GF-D8 (cell line): ENCODE measurements at regions not wholly inside any gene's neighbourhood (a gene's known extent, or its start where the extent isn't known, plus 50 kb on each side); places are given as distances from the start of the nearest gene placed in this dataset.

Experiments used
- DNase-seq: peaks from one replicate; lab custom pipeline; 2025; lab: John Stamatoyannopoulos, UW

DNA sequence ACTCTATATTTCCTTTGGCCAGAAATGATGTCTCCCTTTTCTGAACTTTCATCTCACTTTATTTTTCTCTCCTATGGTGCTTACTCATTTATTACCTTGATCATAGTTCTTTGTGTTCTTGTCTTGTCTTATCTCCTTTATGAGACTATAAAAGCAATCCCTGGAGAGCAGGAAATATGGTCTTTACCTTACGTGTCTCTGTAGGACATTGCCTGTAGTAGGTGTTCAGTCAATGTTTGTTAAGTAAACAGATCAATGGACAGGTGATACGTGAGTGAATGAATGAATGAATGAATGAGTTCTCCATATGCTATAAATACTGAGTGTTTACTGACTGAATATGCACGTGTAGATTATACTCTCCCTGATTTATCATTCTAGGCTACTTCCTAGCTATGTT is 193.7 kb upstream of the HMGA2 start:
- DNase-seq = no peak

DNA sequence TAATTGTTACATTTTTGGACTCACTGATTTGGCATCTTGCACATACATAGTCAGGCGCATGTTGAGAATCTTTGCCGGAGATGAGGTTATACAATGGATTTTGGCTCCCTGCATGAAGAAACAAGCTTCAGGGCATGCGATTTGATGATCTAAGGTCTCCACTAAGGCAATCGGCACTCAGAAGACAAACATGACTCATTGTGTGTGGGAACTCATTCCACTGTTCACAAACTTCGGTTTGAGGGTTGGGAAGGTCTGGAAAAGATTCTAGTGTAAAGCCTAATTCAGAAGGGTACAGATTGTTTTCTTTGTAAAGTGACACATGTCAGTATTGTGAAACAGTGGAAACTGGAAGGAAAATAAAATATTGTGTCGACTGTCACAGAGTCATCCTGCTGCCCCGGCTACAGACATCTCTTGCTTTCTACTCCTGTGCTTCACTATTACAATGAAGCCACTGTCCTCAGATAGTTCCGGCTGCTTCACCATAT is 192.6 kb upstream of the HMGA2 start:
- DNase-seq = no peak

DNA sequence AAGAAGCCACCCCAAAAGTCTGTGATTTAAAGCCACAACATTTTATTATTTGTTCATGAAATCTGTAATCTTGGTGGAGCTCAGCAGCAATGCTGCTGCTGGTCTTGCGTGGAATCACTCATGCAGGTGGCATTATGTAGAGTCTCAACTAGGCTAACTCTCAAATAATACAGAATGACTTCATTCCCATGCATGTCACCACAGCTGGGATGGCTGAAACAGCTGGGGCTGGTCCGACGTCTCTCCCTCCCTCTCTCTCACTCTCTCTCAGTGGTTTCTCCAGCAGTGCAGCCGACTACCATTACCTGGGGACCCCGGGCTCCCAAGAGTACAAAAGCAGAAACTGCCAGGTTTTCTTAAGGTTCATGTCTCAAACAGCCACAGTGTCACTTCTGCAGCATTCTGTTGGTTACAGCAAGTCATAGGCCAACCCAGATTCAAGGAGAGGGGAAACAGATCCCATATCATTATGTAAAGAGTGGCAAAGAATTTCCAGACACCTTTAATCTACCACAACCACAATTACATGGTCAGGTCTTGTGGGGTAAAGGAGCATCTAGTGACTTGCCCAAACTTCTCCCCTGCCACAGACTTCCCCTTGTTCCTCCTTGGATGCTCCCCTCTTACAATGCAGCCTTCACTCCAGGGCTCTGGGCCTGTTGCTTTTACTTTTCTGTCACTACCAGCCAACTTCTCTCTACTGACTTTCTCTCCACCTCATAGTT is 192.0 kb upstream of the HMGA2 start:
- DNase-seq = no peak

DNA sequence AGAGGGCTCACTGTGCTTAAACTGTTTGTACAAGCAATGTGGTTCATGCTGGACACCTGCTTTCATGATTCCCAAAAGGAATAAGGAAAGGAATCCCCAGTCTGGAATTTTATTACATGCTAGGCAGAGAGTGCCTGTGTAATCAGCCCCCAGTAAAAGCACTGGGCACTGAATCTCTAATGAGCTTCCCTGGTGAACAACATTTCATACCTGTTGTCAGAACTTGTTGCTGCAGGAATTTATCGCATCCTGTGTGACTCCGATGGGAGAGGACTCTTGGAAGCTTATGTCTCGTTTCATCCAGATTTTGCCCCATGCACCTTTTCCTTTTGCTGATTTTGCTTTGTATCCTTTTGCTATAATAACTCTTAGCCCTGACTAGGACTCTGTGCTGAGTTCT is 190.2 kb upstream of the HMGA2 start:
- no peak for DNase-seq

DNA sequence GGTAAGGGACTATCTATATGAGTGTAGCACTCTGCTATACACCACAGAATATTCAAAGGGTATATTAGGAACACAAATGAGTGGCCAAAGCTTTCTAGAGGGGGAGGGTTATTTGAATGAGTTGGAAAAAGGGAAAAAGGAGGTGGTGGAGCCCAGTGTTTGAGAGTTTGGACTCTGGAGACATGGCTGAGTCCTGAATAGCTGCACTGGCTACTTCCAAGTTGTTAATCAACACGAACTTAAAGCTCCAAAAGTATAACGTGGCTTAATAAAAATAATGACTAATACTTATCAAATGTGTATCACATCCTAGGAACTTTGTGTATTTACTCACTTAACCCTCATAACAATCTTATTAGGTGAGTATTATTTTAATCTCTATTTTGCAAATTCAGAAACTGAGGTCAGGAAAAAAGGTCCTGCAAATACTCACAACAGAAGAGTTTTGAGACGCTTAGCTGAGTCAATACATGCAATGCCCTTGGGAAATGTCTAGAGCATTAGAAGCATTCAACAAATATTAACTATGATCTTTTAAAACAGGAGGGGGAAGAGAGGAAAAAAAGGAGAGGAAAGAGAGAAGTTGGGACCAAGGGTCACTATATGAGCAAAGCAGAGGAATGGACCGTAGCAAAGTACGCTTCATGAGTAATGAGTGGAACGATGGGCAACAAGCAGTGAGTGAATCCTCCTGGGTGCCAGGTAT is 189.5 kb upstream of the HMGA2 start:
- no peak for DNase-seq

DNA sequence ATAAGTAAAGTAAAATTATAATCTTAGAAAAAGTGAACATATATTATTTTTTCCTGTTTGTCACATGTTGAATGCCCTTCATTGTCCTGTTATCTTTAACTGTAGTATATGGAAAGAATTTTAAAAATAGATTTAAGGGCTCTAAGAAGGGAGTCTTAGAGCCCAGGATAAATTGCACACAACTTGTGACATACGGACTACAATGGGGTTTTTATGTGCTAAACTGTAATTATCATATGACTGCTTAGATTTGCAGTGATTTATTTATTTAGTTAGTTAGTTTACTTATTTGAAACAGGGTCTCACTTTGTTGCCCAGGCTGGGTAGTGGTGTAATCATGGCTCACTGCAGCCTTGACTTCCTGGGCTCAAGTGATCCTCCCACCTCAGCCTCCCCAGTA is 187.8 kb upstream of the HMGA2 start:
- no peak for DNase-seq

DNA sequence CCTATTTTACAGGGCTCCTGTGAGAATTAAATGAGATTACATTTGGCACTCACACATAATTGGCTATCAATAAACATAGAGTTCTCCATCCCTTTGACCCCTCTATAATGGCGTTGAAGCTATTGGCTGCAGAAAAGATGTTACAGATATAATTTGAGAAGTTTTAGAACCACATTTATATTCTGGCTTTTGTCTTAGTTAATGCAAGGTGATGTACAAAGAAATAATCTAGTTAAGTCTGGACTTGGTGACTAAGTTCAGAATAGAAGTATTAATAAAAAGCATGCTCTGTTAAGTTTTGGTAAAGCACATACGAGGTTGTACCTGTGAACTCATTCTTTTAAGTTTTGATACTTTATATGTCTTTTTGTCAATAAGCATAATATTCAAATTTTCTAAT is 187.1 kb upstream of the HMGA2 start:
- no peak for DNase-seq

DNA sequence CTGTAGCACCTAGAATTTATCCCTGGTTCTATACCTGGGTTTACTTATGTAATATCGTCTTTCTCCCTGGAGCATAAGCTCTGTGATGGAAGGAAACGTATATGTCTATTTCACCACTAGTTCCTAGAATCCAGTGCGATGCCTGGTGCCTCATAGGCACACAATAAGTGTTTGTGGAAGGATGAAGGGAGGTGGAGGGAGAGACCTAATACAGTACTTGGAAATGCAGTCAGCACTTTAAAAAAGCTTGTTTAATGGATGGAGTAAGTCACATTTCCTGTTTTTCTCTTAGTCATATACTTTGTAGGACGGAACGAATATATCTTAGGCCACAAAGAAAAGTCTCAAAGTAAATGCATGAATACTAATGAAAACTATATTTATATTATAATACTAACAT is 186.5 kb upstream of the HMGA2 start:
- DNase-seq = no peak

DNA sequence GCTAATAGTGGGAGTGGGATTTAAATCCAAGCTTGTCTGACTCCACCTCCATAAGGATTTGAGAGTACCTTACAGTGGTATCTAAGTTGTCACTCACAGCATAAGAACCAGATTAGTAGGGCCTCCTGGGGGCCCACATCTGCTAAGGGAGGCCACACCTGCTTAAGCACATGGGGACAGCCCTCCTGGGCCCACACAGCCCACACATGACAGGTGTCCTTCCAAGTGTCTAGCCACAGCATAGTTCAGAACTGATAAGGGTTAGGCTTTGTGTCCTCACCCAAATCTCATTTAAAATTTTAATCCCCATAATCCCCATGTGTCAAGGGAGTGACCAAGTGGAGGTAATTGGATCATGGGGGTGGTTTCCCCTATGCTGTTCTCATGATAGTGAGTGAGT is 186.0 kb upstream of the HMGA2 start:
- no peak for DNase-seq

DNA sequence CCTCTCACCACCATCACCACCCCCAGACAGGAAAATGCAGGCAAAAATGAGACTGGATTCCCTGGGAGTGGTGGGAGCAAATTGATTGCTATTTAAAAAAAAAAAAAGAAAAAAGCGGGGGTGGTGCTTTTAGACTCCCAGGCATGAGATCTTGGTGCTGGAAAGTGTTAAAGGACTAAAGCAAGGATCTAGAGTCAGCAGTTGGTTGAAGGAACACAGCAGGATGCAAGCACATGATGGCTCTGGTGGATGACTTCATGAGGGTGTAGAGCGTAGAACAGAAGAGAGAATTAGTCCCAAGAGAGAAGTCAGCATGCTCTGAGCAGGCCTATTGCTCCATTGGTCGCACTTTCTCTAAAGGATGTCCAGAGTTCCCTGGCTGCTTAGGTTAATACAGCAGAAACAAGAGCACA is 183.8 kb upstream of the HMGA2 start:
- DNase-seq = no peak

DNA sequence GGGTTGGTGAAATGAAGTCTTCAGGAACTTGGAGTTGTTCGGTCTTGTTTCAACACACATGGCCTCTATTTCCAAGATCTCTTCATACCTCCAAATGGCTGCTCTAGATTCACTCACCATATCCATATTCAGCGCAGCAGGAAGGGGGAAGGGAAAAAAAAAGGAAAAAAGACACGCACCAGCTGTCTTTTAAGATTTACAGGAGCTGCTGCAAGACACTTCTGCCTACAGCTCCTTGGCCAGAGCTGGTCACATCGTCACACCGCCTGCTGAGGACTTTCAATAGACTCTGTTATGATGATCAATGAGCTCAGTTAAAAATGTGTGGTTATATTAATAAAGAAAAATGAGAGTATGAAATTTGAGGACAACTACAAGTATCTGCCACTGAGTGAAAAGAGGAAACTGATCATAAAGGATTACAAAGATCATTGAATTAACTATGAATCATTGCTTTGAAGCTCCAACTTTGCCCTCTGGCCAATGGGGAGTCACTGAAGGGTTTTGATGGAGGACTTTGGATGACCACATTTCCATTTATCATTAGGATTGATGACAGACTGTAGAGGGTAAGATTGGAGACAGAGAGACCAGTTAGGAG is 182.1 kb upstream of the HMGA2 start:
- no peak for DNase-seq

DNA sequence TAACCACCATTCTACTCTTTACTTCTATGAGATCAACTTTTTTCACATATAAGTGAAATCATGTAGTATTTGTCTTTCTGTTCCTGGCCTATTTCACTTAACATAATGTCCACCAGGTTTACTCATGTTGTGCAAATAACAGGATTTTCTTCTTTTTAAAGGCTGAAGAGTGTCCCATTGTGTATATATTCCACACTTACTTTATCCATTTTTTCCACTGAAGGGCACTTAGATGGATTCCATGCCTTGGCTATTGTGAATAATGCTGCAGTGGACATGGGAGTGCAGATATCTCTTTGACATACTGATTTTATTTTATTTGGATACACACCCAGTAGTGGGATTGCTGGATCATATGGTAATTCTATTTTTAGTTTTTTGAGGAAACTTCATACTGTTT is 181.1 kb upstream of the HMGA2 start:
- no peak for DNase-seq

DNA sequence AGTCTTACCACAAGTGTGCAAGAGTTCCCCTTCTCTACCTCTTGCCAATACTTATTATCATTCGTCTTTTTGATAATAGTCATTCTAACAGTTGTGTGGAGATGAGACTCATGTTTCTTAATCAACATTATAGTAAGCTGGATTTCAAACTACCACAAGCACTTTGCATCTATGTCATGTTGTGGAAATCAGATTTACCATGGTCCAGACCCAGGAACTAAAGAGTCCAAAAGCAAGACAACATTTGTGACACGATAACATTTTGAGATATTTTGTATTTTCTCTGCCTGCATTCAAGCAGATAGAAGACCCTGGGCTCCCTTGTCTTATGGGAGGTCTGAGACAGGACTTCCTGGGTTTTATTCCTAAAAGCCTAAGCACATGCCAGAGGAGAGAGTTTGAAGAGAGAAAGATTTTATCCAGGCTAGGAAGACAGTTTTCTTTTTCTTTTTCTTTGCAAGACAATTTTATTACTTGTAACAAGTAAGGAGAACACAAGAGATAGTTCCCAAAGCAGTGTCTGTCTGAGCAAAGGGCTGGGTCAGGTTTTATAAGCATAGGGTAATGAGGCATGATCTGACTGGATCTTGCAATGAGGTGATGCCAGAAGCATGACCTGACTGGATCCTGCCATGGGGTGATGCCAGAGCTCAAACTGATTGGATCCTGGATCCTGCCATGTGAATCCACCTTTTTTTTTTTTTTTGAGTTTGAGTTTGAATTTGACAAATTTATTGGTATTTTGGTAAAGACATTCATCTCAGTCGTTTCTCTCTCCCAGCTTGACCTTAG is 180.5 kb upstream of the HMGA2 start:
- no peak for DNase-seq

DNA sequence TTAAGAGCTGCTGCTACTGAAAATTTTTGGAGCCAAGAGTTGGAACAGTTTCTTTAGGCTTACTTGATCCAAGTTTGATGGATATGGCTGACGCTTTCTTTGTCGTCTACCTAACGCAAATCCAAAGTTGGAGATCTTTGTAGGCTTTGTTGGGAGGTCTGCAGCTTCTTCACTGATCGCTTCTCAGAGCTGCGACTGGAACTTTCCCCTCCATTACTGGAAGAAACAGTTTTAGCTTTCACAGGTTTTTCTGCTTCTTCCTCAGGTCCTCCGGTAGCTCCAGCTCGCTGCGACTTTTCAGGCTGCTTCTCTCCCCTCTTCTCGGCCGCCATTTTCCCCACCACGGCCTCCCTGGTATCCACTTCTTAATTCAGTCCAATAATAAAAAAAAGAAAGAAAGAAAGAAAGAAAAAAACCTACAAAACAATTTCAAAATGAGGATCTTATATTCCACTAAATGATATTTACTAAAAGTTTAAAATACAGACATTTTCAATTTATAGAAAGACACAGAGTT is 178.1 kb upstream of the HMGA2 start:
- no peak for DNase-seq

DNA sequence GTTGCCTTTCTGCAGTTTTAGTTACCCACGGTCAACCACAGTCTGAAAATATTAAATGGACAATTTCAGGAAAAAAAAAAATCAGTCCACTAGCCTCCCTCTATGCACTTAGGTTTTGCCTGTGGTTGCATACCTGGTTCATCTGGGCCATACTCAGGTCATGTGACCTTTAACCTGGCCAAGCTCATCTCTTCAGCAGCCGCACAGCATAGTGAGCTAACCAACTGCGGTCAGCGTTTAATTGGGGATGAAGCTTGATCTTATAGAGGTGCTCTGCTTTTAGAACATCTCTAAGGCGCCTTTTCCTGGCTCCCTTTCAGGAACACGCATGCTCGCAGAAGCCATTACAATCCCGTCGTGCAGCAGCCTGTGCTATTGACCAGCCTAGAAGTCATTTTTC is 177.2 kb upstream of the HMGA2 start:
- DNase-seq = no peak

DNA sequence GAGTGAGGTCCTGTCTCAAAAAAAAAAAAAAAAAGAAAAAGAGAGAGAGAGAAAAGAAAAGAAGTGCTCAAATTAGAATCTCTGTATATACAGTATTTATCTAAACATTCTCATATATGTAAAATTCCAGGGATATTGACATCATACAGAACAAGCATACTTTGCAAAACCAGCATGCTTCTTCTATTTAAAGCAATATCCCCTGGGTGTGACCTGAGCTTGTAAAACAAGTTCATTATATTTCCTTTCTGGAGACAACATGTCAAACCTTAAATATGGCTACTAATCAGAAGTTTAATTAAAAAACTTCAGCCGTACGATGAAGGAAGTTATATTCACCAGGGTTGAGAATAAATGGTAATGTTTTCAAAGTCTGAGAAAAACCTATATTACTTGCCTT is 175.8 kb upstream of the HMGA2 start:
- no peak for DNase-seq

DNA sequence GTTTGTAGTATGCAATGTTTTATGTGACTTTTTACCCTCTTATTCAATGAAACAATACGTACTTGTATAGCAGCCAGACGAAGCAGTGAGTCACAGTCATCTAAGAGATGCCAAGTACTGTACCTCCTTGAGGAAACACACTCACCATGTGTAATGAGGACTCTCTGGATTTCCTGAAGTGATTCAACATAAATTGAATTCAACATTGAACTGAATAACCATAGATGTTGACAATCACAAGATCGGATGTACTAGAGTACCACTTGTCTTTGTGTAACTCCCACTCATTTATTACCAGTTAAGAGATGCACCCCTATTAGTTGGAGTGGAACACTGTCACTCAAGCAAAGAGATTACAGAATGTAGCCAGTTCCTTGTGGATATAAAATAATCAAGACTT is 175.2 kb upstream of the HMGA2 start:
- no peak for DNase-seq

DNA sequence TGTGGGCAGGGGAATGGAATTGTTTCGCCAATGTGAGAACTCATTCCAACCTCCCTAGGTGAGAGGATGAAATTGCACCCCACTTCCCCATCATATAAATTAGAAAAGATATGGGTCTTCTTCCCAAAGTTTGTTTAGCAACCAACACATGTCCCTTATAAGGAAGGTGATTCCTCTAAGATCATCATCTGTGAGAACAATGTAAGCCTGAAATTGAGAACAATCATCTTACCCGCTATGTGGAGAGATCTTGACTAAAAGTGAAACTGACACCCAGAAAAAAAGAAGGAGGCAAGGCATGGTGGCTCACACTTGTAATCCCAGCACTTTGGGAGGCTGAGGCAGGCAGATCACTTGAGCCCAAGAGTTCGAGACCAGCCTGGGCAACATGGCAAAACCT is 173.2 kb upstream of the HMGA2 start:
- DNase-seq = no peak

DNA sequence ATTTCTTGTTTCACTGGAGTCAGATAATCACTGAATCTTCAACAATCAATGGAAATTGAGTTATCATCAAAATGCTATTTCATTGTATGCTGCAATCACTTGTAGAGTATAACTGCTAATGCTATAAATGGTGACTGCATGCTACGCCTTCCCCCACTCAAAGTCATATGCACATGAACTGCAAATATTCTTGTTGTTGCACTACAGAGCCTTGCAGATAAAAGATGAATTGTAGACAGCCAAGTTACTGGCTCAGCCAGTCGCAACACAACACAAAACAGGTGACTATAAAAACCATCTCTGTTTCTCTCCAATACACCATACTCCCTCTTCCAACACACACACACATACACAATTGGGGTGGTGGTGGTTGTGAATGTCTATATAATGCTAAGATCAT is 171.0 kb upstream of the HMGA2 start:
- DNase-seq = no peak

DNA sequence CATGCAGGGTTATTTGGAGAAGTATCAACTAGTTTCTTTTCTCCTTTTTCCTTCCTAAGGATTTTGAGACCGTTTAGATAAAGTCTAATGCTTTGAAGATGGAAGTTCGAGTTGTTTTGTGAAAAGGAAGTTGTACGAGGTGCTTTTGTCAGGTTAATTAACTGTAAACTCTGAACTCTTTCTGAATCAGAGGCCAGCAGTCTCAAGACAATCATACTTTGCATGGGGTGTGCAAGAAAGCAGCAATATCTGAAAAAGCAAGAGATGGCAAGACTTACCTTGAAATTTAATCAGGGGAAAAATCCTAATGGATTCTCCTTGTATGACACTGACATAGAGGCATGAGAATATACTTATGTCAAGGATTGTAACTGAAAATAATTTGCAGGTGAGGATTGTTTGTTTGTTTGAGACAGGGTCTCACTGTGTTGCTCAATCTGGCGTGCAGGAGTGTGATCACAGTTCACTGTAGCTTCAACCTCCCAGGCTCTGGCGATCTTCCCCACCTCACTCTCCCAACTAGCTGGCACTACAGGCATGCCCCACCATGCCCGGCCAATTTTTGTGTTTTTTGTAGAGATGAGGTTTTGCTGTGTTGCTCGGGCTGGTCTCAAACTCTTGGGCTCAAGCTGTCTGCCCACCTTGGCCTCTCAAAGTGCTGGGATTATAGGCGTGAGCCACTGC is 170.2 kb upstream of the HMGA2 start:
- no peak for DNase-seq

DNA sequence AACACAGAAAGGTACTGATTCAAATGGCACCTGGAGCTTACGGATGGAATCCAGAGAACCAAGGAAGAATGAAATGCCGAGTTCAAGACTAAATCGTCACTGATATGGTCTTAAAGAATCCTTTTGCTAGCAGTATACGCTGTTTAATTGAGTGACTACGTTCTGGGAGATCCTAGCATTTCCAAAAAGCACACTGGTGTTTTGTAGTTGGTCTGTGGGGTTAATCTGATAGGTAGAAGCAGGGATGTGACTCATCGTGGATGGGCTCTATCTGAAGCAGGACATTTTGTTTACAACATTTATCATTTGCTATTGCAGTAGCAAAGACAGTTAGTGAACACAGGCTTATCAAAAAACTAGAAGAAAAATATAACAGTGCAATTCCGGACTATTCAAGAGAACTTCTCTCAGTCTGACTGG is 169.2 kb upstream of the HMGA2 start:
- DNase-seq = no peak
